Stomach (tissue), 4 donors: ENCODE measurements at regions not wholly inside any gene's neighbourhood (a gene's known extent, or its start where the extent isn't known, plus 50 kb on each side); places are given as distances from the start of the nearest gene placed in this dataset.

Experiments used
- EP300 ChIP-seq: sonication (generic); formaldehyde crosslinking; IDR thresholded peaks from one replicate; pipeline ENCODE4 v1.6.1; 2017; ENCODE audit warnings: antibody characterized with exemption
- POLR2A ChIP-seq, 4 donors: fragments of 450-650 bp; IDR thresholded peaks; one replicate each; pipeline ENCODE4 v1.6.1; 2016; ENCODE audit warnings: antibody characterized with exemption in 4 of 4, control low read depth in 2 of 4, mild to moderate bottlenecking in 1 of 4, moderate library complexity in 1 of 4
- POLR2AphosphoS5 ChIP-seq, 3 donors: sonication (generic); formaldehyde crosslinking; IDR thresholded peaks; one replicate each; pipeline ENCODE4 v1.6.1; 2016; ENCODE audit warnings: antibody characterized with exemption in 3 of 3
- TF ChIP-seq, protein P1 (sequence below), 7 experiments: fragments of 450-650 bp in 4 of 7; fragments of 200-600 bp in 3 of 7; sonication (generic) in 3 of 7; IDR thresholded peaks; one replicate each; pipeline ENCODE4 v1.5.1; 2016 to 2019; ENCODE audit warnings: antibody characterized with exemption in 7 of 7, control low read depth in 2 of 7, mild to moderate bottlenecking in 1 of 7

GRCh38 chr13:103306163-103306562 is 239.9 kb upstream of the SLC10A2 start:
- TF ChIP-seq, protein P1, sequence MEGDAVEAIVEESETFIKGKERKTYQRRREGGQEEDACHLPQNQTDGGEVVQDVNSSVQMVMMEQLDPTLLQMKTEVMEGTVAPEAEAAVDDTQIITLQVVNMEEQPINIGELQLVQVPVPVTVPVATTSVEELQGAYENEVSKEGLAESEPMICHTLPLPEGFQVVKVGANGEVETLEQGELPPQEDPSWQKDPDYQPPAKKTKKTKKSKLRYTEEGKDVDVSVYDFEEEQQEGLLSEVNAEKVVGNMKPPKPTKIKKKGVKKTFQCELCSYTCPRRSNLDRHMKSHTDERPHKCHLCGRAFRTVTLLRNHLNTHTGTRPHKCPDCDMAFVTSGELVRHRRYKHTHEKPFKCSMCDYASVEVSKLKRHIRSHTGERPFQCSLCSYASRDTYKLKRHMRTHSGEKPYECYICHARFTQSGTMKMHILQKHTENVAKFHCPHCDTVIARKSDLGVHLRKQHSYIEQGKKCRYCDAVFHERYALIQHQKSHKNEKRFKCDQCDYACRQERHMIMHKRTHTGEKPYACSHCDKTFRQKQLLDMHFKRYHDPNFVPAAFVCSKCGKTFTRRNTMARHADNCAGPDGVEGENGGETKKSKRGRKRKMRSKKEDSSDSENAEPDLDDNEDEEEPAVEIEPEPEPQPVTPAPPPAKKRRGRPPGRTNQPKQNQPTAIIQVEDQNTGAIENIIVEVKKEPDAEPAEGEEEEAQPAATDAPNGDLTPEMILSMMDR (IDR thresholded peaks at IDR 0.05), result no peak
- TF ChIP-seq POLR2A (IDR thresholded peaks at IDR 0.05) (no peak), POLR2AphosphoS5 (IDR thresholded peaks at IDR 0.05) (no peak), EP300 (no peak)
